ENCODE measurements at regions not wholly inside any gene's neighbourhood (a gene's known extent, or its start where the extent isn't known, plus 50 kb on each side); places are given as distances from the start of the nearest gene placed in this dataset.

GRCh38 chr10:125262920-125263319 lies 102.6 kb upstream of the CTBP2 start:
- under 1% methylated on average over 6 of the region's 6 CpGs for WGBS (ENCODE audit: insufficient coverage, insufficient replicate concordance, low lambda C conversion rate, missing lambda C conversion rate)

More at GRCh38 chr10:125262920-125263319, 102.6 kb upstream of the CTBP2 start:
- in situ Hi-C loops (cut with MboI) (no loop called here), intact Hi-C loops (cut with micrococcal nuclease; ENCODE audit: unreplicated experiment) (no loop called here)
- no peak for TF ChIP-seq NRF1 (conservative IDR thresholded peaks at IDR 0.05; ENCODE audit: low read depth, low read length)
- TF ChIP-seq SUZ12 (IDR thresholded peaks at IDR 0.05; ENCODE audit: unreplicated experiment) = no peak
- TF ChIP-seq ZSCAN29 (IDR thresholded peaks at IDR 0.05) = no peak
- no peak for TF ChIP-seq LARP7 (IDR thresholded peaks at IDR 0.05)
- no peak for TF ChIP-seq NR2C2 (IDR thresholded peaks at IDR 0.05; ENCODE audit: borderline replicate concordance, control insufficient read depth, insufficient read length, low read depth)
- TF ChIP-seq, protein P1, sequence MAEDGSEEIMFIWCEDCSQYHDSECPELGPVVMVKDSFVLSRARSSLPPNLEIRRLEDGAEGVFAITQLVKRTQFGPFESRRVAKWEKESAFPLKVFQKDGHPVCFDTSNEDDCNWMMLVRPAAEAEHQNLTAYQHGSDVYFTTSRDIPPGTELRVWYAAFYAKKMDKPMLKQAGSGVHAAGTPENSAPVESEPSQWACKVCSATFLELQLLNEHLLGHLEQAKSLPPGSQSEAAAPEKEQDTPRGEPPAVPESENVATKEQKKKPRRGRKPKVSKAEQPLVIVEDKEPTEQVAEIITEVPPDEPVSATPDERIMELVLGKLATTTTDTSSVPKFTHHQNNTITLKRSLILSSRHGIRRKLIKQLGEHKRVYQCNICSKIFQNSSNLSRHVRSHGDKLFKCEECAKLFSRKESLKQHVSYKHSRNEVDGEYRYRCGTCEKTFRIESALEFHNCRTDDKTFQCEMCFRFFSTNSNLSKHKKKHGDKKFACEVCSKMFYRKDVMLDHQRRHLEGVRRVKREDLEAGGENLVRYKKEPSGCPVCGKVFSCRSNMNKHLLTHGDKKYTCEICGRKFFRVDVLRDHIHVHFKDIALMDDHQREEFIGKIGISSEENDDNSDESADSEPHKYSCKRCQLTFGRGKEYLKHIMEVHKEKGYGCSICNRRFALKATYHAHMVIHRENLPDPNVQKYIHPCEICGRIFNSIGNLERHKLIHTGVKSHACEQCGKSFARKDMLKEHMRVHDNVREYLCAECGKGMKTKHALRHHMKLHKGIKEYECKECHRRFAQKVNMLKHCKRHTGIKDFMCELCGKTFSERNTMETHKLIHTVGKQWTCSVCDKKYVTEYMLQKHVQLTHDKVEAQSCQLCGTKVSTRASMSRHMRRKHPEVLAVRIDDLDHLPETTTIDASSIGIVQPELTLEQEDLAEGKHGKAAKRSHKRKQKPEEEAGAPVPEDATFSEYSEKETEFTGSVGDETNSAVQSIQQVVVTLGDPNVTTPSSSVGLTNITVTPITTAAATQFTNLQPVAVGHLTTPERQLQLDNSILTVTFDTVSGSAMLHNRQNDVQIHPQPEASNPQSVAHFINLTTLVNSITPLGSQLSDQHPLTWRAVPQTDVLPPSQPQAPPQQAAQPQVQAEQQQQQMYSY (CRISPR knock-in tag; IDR thresholded peaks at IDR 0.05) = no peak
- TF ChIP-seq SMARCA5 (IDR thresholded peaks at IDR 0.05) = no peak
- no peak for TF ChIP-seq JUND (IDR thresholded peaks at IDR 0.05; ENCODE audit: low read depth, low read length)
- TF ChIP-seq BCL3 (IDR thresholded peaks at IDR 0.05; ENCODE audit: borderline replicate concordance, insufficient read depth, low read depth, low read length, poor library complexity, severe bottlenecking) = no peak
- no peak for TF ChIP-seq ZNF207 (IDR thresholded peaks at IDR 0.05; ENCODE audit: borderline replicate concordance)
- no peak for TF ChIP-seq ZBTB33 (IDR thresholded peaks at IDR 0.05)
- TF ChIP-seq GABPA (IDR thresholded peaks at IDR 0.05; ENCODE audit: low read depth) = no peak
- TF ChIP-seq IKZF2 (IDR thresholded peaks at IDR 0.05) = no peak
- no peaks in the 10 kb centered on the region for H3K4me1 ChIP-seq (ENCODE audit: control insufficient read depth, insufficient read depth, low read length)
- H3K27ac ChIP-seq (ENCODE audit: control insufficient read depth, insufficient read depth) = no peak overlapping the region
- H2AFZ ChIP-seq (ENCODE audit: control insufficient read depth, low read depth, low read length) = no peak overlapping the region
- RAD21 ChIA-PET (ENCODE audit: unreplicated experiment) = no interaction called here
- POLR2A ChIA-PET = no interaction called here
- H3K4me2 ChIP-seq (ENCODE audit: control insufficient read depth, insufficient read depth) = no peak overlapping the region
- no peak overlapping the region for H3K9ac ChIP-seq (ENCODE audit: control insufficient read depth, insufficient read depth, low read length)
- H3K79me2 ChIP-seq (ENCODE audit: control insufficient read depth, insufficient read depth, low read length) = no peaks in the 10 kb centered on the region
- no peak for ATAC-seq
- no peak overlapping the region for H3K4me3 ChIP-seq
- no peak for FAIRE-seq
- DNase-seq (ENCODE audit: low read depth, low spot score) = no peak
- SMC1A ChIA-PET (ENCODE audit: uncharacterized antibody, unreplicated experiment) = no interaction called here
- H4K20me1 ChIP-seq (ENCODE audit: control insufficient read depth, insufficient read depth) = no peaks in the 10 kb centered on the region
- no TSS peak for BruUV-seq (replicated peaks)
- H3K36me3 ChIP-seq (ENCODE audit: control insufficient read depth in 2 of 2, insufficient read depth in 2 of 2, low read length in 1 of 2) = no peaks in the 10 kb centered on the region
- peaks cover 0 to 3% of the 10 kb centered on the region in 2 experiments; a peak in 1 of 4 replicates for H3K27me3 ChIP-seq (replicated peaks in 1 of 2; ENCODE audit: control insufficient read depth in 2 of 2, insufficient read depth in 2 of 2, low read length in 1 of 2)
- CTCF ChIA-PET = no interaction called here
- H3K9me3 ChIP-seq (replicated peaks; ENCODE audit: control insufficient read depth, insufficient read depth, low read length) = no peaks in the 10 kb centered on the region; the same call in 2 of the 3 replicates
